ENCODE measurements at regions not wholly inside any gene's neighbourhood (a gene's known extent, or its start where the extent isn't known, plus 50 kb on each side); places are given as distances from the start of the nearest gene placed in this dataset.
"Not testable (repeated sequence)": the region's sequence is repeated elsewhere in the genome, so short reads cannot be mapped to it uniquely, and the experiment has no call there.

- DNase-seq (ENCODE audit: low read depth): no peak
- no peak overlapping the region for H3K4me3 ChIP-seq (ENCODE audit: low read depth, low read length)
- TF ChIP-seq, protein P1, sequence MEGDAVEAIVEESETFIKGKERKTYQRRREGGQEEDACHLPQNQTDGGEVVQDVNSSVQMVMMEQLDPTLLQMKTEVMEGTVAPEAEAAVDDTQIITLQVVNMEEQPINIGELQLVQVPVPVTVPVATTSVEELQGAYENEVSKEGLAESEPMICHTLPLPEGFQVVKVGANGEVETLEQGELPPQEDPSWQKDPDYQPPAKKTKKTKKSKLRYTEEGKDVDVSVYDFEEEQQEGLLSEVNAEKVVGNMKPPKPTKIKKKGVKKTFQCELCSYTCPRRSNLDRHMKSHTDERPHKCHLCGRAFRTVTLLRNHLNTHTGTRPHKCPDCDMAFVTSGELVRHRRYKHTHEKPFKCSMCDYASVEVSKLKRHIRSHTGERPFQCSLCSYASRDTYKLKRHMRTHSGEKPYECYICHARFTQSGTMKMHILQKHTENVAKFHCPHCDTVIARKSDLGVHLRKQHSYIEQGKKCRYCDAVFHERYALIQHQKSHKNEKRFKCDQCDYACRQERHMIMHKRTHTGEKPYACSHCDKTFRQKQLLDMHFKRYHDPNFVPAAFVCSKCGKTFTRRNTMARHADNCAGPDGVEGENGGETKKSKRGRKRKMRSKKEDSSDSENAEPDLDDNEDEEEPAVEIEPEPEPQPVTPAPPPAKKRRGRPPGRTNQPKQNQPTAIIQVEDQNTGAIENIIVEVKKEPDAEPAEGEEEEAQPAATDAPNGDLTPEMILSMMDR (IDR thresholded peaks at IDR 0.05; ENCODE audit: insufficient read depth, low read length, poor library complexity, severe bottlenecking): no peak
- no peaks in the 10 kb centered on the region for H3K36me3 ChIP-seq (ENCODE audit: control insufficient read depth, insufficient read depth, low read length)
- H3K27me3 ChIP-seq (ENCODE audit: control insufficient read depth, insufficient read depth, low read length): no peaks in the 10 kb centered on the region
Observed at GRCh38 chr18:57951999-57952774, 91.8 kb upstream of the NEDD4L start.

- TF ChIP-seq, protein P1 (IDR thresholded peaks at IDR 0.05; ENCODE audit: insufficient read depth, low read length, poor library complexity, severe bottlenecking): no peak
- H3K27me3 ChIP-seq (ENCODE audit: control insufficient read depth, insufficient read depth, low read length): no peaks in the 10 kb centered on the region
- DNase-seq (ENCODE audit: low read depth): no peak
- H3K4me3 ChIP-seq (ENCODE audit: low read depth, low read length): no peak overlapping the region
- H3K36me3 ChIP-seq (ENCODE audit: control insufficient read depth, insufficient read depth, low read length): no peaks in the 10 kb centered on the region
Observed at GRCh38 chr18:57951117-57951796, 92.8 kb upstream of the NEDD4L start.

DNA sequence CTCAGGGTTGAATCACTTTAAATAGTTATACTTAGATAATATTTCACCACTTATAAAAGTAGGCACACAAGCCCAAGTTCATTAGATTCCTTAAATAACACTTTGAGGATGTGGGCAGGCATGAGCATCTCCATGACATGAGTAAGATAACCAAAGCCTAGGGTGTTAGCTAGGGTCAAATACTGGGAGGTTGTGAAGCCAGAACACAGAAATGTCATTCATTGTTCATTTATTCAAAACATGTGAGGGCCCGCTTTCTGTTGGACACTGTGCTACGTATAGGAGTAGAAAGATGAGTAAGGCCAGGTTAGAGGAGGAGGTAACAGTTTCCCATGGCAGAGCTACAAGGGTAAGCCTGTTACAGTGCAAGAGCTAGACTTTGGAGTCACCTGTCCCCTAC, 93.5 kb upstream of the NEDD4L start:
- Histone ChIP-seq H3K36me3 (ENCODE audit: control insufficient read depth, insufficient read depth, low read length) (no peaks in the 10 kb centered on the region), H3K4me3 (ENCODE audit: low read depth, low read length) (no peak overlapping the region), H3K27me3 (ENCODE audit: control insufficient read depth, insufficient read depth, low read length) (no peaks in the 10 kb centered on the region)
- no peak for DNase-seq (ENCODE audit: low read depth)
- TF ChIP-seq, protein P1 (IDR thresholded peaks at IDR 0.05; ENCODE audit: insufficient read depth, low read length, poor library complexity, severe bottlenecking): no peak

DNA sequence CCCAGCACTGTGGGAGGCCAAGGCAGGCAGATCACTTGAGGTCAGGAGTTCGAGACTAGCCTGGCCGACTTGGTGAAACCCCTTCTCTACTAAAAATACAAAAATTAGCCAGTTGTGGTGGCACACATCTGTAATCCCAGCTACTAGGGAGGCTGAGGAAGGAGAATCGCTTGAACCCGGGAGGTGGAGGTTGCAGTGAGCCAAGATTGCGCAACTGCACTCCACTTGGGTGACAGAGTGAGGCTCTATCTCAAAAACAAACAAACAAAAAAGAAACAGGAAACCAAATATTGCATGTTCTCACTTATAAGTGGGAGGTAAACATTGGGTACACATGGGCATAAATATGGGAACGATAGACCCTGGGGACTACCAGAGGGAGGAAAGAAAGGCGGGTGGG, 94.7 kb upstream of the NEDD4L start:
- not testable (repeated sequence) for H3K36me3 ChIP-seq (ENCODE audit: control insufficient read depth, insufficient read depth, low read length); H3K27me3 ChIP-seq (ENCODE audit: control insufficient read depth, insufficient read depth, low read length); DNase-seq (ENCODE audit: low read depth); H3K4me3 ChIP-seq (ENCODE audit: low read depth, low read length)

- no peak overlapping the region for H3K4me3 ChIP-seq (ENCODE audit: low read depth, low read length)
- DNase-seq (ENCODE audit: low read depth): no peak
- H3K36me3 ChIP-seq (ENCODE audit: control insufficient read depth, insufficient read depth, low read length): no peaks in the 10 kb centered on the region
- TF ChIP-seq, protein P1 (IDR thresholded peaks at IDR 0.05; ENCODE audit: insufficient read depth, low read length, poor library complexity, severe bottlenecking): no peak
- no peaks in the 10 kb centered on the region for H3K27me3 ChIP-seq (ENCODE audit: control insufficient read depth, insufficient read depth, low read length)
Observed at GRCh38 chr18:57947117-57947516, 96.9 kb upstream of the NEDD4L start.

DNA sequence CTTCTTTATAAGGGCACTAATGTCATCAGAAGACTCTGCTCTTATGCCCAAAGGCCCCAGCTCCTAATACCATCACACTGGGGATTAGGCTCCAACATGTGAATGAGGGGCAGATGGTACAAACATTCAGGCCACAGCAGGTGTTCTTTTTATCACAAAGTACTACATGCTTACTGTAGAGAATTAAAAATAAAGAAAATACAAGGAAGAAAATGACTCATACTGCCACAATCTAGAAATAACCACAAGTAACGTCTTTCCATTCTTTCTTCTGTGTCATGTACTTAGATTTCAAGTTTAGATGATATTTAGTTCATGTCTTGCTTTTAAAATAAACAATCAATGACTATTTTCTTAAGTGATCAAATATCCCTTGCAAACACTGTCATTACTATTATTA, 100.3 kb upstream of the NEDD4L start:
- H3K4me3 ChIP-seq (ENCODE audit: low read depth, low read length): no peak overlapping the region
- TF ChIP-seq, protein P1 (IDR thresholded peaks at IDR 0.05; ENCODE audit: insufficient read depth, low read length, poor library complexity, severe bottlenecking): no peak
- no peaks in the 10 kb centered on the region for H3K36me3 ChIP-seq (ENCODE audit: control insufficient read depth, insufficient read depth, low read length)
- no peaks in the 10 kb centered on the region for H3K27me3 ChIP-seq (ENCODE audit: control insufficient read depth, insufficient read depth, low read length)
- DNase-seq (ENCODE audit: low read depth): no peak

All from kidney epithelial cell (primary cell).